Stimulated activated CD8-positive, alpha-beta memory T cell treated with anti-CD3 and anti-CD28 coated beads, Interleukin-12 subunit alpha, Interleukin-12 subunit beta, amount 100 ng/mL, for 1 hour (primary cell): ENCODE measurements at regions not wholly inside any gene's neighbourhood (a gene's known extent, or its start where the extent isn't known, plus 50 kb on each side); places are given as distances from the start of the nearest gene placed in this dataset.

Experiments
- DNase-seq: peaks from one replicate; pipeline ENCODE4 v3.0.0-alpha.2; 2020; ENCODE audit warnings: low read depth

DNA sequence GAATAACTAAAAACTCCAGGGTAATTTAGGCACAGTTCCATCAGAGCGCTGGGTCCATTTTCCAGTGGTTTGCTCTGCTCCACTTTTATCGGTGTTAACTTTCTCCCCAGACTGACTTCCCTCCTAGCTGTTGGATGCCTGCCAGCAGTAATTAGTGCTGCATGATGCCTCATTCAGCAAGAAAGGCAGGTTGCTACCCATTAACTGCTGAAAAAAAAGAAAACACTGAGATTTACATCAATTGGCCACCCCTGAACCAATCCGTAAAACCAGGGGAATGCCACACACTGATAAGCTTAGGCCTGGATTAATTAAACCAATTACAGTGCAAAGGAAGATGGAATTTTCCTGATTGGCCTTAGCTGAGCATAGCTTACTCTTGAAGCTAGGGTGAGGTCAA, 182.4 kb upstream of the CXXC4 start:
- no peak for DNase-seq

- no peak for DNase-seq
Measured at GRCh38 chr4:104682311-104682710, 187.6 kb upstream of the CXXC4 start.

DNA sequence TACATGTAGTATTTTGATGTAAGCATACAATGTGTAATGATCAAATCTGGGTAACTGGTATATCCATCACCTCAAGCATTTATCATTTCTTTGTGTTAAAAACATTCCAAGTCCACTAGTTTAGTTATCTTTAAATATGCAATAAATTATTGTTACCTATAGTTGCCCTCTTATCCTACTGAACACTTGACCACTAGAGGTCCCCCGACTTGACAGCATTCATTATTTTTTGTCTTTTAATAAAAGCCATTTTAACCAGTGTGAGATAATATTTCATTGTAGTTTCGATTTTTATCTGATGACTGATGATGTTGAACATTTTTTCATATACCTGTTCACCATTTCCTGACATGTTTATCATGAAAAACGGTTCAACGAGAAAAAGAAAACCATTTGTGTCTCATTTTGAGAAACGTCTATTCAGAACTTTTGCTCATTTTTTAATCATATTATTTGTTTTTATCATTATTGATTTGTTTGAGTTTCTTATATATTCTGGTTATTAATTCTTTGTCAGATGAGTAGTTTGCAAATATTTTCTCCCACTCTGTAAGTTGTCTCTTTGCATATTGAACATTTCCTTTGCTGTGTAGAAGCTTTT, 199.0 kb upstream of the CXXC4 start:
- no peak for DNase-seq

DNA sequence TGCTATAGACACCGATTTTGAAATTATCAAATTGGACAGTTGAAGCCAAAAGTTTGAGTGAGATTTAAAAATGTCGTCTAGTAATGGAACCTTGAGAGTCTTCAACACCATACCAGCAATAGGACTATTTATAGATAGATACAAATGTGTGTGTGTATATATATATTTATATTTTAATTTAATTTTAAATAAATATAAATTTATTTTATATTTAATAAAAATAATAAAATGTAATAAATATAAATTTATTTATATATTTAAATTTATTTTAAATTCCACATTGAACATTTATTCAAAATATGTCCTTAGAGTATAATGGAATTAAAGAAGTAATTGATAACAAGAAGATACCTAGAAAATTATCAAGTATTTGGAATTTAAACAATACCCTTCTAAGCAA, 221.9 kb upstream of the CXXC4 start:
- DNase-seq: no peak

DNA sequence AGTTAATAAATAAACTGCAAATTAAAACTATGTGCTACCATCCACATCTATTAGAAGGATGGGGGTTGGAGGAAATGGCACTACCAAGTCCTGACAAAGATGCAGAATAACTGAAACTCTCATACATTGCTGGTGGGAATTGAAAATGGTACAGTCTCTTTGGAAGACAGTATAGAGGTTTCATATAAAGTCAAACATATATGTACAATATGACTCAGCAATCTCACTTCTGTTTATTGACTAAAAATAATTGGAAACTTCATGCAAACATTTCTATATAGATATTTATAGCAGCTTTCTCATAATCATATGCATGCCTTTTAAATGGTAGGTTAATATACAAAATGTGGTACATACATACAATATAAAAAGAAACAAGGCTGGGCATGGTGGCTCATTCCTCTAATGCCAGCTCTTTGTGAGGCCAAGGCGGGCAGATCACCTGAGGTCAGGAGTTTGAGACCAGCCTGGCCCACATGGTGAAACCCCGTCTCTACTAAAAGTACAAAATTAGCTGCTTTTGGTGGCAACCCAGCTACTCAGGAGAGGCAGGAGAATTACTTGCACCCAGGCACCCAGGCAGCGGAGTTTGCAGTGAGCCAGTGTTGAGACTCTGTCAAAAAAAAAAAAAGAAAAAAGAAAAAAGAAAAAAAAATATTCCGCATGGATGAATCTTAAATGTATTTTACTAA, 225.0 kb upstream of the CXXC4 start:
- no peak for DNase-seq

- no peak for DNase-seq
Measured at GRCh38 chr4:104722467-104722866, 227.8 kb upstream of the CXXC4 start.

- DNase-seq: no peak
Measured at GRCh38 chr4:104726002-104726401, 231.3 kb upstream of the CXXC4 start.

GRCh38 chr4:104727643-104728042, 232.9 kb upstream of the CXXC4 start:
- DNase-seq: no peak

DNA sequence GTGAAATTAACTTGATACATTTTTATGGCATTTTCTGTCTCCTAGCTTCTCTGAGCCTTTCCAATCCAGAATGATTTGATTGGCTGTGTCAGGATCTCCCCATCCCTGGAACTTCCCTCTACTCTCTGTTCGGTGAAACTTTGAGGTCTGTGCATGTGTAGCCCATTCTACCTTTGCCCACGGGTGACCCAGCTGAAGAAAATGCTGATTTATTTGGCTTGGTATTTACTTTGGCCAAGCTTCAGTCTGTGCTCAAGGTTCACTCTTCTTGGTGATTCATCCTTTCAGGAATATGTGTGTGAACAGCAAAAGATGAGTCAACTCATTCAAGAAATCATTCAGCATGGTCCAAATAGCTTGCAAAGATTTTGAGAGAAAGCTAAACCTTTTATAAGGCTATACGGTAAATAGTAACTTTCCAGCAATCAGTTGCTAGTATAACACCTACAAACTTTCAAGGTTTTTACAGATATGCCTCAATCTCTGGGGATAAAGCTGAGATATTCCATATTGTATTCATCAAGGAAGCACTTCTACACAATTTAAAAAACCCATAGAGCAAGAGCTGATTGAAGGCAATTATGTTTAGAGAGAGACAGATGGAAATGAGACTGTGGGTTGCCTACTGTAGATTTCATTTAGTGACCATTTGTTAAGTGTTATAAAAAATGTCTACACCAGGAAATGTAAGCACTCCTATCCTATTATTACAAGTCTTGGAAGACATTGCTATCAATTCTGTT, 233.9 kb upstream of the CXXC4 start:
- DNase-seq: no peak

- DNase-seq: no peak
Measured at GRCh38 chr4:104732766-104733165, 238.1 kb upstream of the CXXC4 start.

DNA sequence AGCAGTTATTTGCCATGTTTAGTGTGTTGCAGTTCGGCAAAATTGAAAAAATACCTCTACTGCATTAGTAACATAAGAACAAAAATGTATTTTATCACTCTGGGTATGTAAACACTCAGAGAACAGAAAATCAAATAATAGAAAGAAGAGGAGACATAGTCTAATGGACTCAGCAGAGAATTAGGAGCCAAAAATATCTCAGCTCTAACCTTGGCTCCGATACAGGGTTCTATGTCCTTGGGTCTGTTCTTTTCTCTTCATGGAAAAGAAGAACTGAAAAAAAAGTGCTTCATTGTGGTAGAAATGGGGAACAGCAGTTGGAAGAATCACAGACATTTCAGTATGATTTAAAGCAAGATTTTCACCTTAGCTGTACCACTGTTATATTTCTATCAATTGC, 240.5 kb upstream of the CXXC4 start:
- DNase-seq: no peak

DNA sequence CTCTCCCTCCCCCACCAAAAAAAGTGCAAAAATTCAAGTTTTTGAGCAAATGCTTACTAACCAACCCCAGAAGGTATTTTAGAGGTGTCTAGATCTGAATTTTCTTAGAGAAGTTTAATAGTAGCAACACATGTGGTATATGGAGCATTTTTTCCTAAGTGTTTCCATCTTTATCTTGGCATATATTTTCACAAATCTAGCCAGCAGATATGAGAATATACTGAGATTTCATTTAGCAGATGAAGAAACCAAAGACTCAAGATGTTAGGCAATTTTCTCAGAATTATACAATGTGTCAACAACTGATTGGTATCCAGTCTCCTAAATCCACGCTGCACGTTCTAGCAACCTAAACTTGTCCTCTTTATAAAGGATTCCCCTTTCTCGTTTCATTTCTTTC, 245.5 kb upstream of the CXXC4 start:
- no peak for DNase-seq

DNA sequence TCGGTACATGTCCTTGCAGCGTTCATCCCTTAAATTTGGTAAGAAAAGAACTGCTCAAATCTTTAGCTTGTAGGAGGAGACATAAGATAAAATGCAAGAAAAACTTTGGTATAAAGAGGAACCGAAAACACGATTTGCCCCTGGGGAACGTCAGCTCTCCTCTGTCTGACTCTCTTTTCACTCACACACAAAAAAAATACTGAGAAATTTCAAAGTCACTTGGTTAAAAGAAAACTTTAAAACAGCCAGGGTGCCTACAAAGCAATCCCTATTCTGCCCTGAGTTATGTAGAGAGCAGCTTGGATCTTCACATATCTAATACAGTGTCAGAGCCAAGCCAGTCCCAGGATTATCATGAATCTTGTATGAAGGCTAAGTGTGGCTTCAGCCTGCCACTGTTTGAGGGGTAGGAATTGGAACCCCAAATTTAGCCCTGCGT, 248.5 kb upstream of the CXXC4 start:
- DNase-seq: no peak

- no peak for DNase-seq
Measured at GRCh38 chr4:104747635-104748034, 252.9 kb upstream of the CXXC4 start.

DNA sequence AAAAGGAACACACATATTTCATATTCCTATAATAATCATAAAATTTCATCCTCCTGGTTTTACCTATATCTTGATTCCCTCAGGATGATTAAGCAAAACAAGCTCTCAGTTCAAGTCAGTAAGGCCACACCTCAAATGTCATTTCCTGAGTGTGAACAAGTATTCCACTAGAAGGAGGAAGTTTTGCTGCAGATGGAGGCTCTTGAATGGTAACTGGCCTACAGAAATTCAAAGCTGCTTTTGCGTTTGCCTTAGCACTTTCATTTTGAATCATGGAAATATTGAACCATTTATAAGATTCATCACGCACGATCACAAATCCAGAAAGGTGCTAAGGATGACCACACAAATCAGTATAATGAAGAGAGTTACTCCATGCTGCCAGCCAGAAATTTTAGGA, 254.4 kb upstream of the CXXC4 start:
- DNase-seq: no peak

DNA sequence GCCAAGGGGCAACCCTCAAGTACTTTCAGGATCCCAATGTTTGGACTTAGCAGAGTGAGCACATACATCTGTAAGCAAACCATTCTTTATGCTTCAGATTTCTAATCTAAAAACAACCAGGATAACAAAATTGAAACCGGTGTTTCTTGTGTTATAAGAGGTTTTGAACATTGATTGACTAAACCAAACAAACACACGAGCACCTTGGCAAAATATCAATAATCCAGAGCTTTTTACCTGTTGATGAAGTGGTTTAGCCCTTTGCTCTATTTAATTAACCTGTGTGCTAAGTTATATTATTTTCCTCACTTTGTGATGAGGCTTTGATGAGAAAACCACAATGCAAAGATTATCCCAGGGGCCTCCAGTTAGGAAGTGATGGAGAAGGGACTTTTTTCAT, 255.3 kb upstream of the CXXC4 start:
- DNase-seq: no peak

DNA sequence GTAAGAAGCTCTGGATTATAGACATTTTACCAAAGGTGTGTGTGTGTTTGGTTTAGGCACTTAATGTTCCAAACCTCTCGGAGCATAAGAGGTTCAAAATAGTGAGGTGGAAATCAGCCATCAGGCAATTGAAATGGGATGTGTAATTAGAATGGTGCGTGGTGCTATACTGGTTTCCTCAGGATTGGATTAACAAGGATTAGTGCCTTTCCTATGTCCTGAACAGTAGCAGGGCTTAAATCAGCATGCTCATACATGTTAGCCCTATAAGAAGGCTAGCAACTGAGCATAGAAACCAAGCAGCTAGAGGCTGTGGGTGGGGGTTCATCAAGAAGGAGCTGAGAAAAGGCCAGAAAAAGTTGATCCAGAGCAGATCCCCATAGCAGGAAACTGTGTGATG, 256.8 kb upstream of the CXXC4 start:
- DNase-seq: no peak

DNA sequence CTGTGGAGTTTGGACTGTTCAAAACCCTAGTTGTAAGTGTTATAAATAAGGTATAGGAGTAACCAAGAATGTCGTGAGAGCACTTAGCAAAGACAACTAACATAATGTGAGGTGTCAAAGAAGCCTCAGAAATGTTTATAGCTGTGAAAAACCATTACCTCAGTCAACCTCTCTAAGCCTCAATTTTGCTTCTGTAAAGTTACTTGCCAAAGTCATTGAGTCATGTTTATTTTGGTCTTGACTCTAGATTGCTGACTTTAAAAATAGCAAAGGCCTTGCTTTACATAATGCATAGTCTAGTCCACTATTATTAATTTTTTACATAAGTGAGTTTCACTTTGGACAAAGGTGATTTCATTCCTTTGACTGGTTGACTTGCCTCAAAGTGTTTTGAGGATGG, 257.6 kb upstream of the CXXC4 start:
- no peak for DNase-seq

GRCh38 chr4:104756837-104757236, 262.1 kb upstream of the CXXC4 start:
- no peak for DNase-seq

DNA sequence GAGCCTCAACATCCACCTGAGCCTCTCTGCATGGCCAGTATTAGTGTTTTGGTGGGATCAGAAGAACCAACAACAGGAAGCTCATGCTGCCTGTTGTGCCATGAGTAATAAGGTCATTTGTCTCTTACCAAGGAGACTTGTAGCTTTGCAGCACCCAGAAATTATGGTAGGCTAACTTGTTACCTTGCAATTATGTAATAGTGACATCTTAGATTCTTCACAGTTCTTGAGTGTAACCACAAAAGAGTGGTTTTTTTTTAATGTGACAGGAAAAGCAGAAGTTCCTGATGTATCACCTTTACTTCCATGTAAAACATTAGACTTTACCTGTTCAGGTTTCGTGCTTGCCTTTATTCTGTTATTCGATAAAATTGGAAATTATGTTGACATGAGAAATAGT, 263.9 kb upstream of the CXXC4 start:
- DNase-seq: no peak

DNA sequence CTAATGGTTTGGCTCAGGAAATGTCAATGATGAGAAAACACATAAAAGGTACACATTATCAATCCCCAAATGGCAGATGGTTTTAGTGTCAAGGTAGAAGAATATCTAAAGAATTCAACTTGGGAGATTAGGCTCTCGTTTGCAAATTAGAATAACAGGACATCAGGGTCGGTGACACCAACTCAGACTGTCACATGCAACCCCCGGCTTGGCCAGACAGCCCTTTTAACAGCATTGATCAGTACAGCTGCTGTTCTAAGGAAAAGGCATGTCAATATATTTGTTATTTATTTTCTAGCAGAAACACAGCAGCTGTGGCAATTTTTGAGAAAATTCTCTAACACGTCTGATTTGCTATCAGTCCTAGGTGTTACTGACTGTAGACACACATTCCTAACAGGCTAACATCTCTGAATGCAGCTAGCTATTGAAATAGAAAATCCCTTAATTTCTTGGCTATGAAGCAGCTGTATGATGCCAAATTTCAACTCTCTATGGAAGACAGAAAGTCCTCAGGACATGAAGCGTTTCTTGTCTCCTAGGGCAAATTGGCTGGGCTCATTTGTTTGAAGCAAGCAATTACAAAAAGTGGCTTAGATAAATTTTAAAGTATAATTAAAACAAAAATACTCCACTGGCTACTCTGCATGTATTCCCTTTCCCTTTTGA, 269.0 kb upstream of the CXXC4 start:
- DNase-seq: no peak

- no peak for DNase-seq
Measured at GRCh38 chr4:104766676-104767075, 272.0 kb upstream of the CXXC4 start.

DNA sequence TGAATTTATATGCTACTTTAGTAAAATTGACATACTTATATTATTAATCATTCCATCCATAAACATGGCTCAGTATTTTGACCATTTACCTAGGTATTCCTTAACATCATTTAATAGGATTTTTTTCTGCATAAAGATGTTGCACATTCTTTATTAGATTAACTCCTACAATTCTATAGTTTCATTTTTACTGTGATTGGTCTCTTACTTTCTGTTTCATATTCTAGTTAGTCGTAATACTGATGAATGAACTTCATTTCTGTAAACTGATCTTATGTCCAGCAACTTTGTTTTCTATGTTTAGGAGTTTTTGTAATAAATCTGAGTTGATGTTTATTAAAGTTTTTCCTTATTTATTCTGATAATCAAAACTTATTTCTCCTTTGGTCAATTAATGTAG, 278.2 kb upstream of the CXXC4 start:
- DNase-seq: no peak
